HCT116 (cell line): ENCODE measurements at regions not wholly inside any gene's neighbourhood (a gene's known extent, or its start where the extent isn't known, plus 50 kb on each side); places are given as distances from the start of the nearest gene placed in this dataset.

Experiments
- CEBPB ChIP-seq: IDR thresholded peaks from 2 replicates; pipeline ENCODE4 v1.6.1; 2012; ENCODE audit warnings: low read depth
- CTCF ChIP-seq, 3 experiments: fragments of 200-600 bp in 1 of 3; sonication (generic) in 1 of 3; IDR thresholded peaks in 2 of 3; conservative IDR thresholded peaks in 1 of 3; 2 replicates each; pipeline ENCODE4 v1.5.1; 2012 to 2017; ENCODE audit warnings: low read depth in 2 of 3, low read length in 2 of 3, antibody characterized with exemption in 1 of 3, borderline replicate concordance in 1 of 3, control low read depth in 1 of 3, mild to moderate bottlenecking in 1 of 3, mixed read lengths in 1 of 3, mixed run types in 1 of 3, moderate library complexity in 1 of 3; ENCODE audit not compliant: insufficient read depth in 1 of 3
- EZH2 ChIP-seq: fragments of 200-600 bp; sonication (generic); IDR thresholded peaks from 2 replicates; pipeline ENCODE4 v1.6.1; 2017; ENCODE audit warnings: antibody characterized with exemption, mixed run types
- EZH2phosphoT487 ChIP-seq: fragments of 200-600 bp; IDR thresholded peaks from 2 replicates; pipeline ENCODE4 v1.6.1; 2018; ENCODE audit warnings: antibody characterized with exemption, borderline replicate concordance
- FOSL1 ChIP-seq: IDR thresholded peaks from 2 replicates; pipeline ENCODE4 v1.6.1; 2012; ENCODE audit warnings: low read depth
- SIN3A ChIP-seq: IDR thresholded peaks from 2 replicates; pipeline ENCODE4 v1.6.1; 2012; ENCODE audit warnings: low read depth
- TCF7L2 ChIP-seq: IDR thresholded peaks from 2 replicates; pipeline ENCODE4 v1.7.0; 2011; ENCODE audit warnings: borderline replicate concordance, inconsistent platforms; ENCODE audit not compliant: insufficient read depth, insufficient read length; ENCODE audit errors: extremely low read depth
- ZBTB33 ChIP-seq: IDR thresholded peaks from 2 replicates; pipeline ENCODE4 v1.6.1; 2011; ENCODE audit warnings: mild to moderate bottlenecking, low read length, moderate library complexity; ENCODE audit not compliant: insufficient replicate concordance; ENCODE audit errors: extremely low read depth
- ZFX ChIP-seq: fragments of 450-650 bp; IDR thresholded peaks from 2 replicates; pipeline ENCODE4 v1.6.1; 2017
- ZNF274 ChIP-seq: fragments of 200-500 bp; sonication (Bioruptor generic); IDR thresholded peaks from 2 replicates; pipeline ENCODE4 v1.6.1; 2014; ENCODE audit warnings: mild to moderate bottlenecking, low read depth, low read length, inconsistent platforms
- TF ChIP-seq, protein P1 (sequence below): IDR thresholded peaks from 2 replicates; pipeline ENCODE4 v1.6.1; 2012

GRCh38 chr21:18023711-18024110, 204.6 kb upstream of the C21orf91 start:
- no peak for TF ChIP-seq CTCF (IDR thresholded peaks at IDR 0.05 in 2 of 3, conservative IDR thresholded peaks at IDR 0.05 in 1 of 3; ENCODE audit: borderline replicate concordance in 1 of 3, insufficient read depth in 1 of 3, low read depth in 2 of 3, low read length in 2 of 3)
- TF ChIP-seq FOSL1, result no peak
- no peak for TF ChIP-seq ZBTB33
- TF ChIP-seq SIN3A, result no peak
- no peak for TF ChIP-seq ZFX
- TF ChIP-seq CEBPB, result no peak
- TF ChIP-seq, protein P1, sequence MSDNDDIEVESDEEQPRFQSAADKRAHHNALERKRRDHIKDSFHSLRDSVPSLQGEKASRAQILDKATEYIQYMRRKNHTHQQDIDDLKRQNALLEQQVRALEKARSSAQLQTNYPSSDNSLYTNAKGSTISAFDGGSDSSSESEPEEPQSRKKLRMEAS, result no peak
- TF ChIP-seq TCF7L2, result no peak
- no peak for TF ChIP-seq EZH2
- no peak for TF ChIP-seq ZNF274
- no peak for TF ChIP-seq EZH2phosphoT487
